Right ventricle myocardium inferior (tissue), 1 donor: ENCODE measurements at regions not wholly inside any gene's neighbourhood (a gene's known extent, or its start where the extent isn't known, plus 50 kb on each side); places are given as distances from the start of the nearest gene placed in this dataset.
"Not testable (repeated sequence)": the region's sequence is repeated elsewhere in the genome, so short reads cannot be mapped to it uniquely, and the experiment has no call there.

Experiments used
- ATAC-seq: fragments of 200-7000 bp; cut with Tn5 transposase; one replicate; pipeline ENCODE4 v1.9.1; 2020; ENCODE audit warnings: mild to moderate bottlenecking, moderate library complexity
- DNase-seq: peaks from one replicate; pipeline ENCODE4 v3.0.0; 2021; ENCODE audit errors: missing footprints
- intact Hi-C: fragments of 100-400 bp; cut with DNase I; formaldehyde crosslinking; loops from one replicate; pipeline ENCODE4 v1.11.0; 2022
- donor health status: DM: no; HTN: yes; CAD: no; lungs with severe emphysema.

DNA sequence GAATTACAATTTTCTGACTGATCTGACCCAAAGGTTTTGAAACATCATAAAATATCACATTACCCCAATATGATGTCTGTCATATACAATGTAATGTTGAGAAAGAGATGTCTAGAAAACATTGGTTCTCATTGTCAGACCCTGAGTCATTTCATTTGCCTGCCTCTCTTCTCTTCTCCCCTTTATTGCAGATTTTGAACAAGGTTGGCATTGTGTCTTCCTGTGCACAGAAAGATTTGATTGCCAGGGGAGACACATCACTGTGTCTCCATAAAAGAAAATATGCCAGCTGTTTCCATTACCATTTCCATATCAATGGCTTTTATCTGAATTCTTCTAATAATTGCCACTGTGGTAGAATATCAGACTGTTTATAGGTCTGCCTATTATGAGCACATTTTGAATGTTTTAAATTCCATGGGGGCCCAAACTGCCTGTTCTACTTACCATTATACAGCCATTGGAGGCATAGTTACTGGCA is 65.6 kb downstream of the IFI44 start:
- DNase-seq (no peak), ATAC-seq (no peak)
- intact Hi-C loops = no loop called here

DNA sequence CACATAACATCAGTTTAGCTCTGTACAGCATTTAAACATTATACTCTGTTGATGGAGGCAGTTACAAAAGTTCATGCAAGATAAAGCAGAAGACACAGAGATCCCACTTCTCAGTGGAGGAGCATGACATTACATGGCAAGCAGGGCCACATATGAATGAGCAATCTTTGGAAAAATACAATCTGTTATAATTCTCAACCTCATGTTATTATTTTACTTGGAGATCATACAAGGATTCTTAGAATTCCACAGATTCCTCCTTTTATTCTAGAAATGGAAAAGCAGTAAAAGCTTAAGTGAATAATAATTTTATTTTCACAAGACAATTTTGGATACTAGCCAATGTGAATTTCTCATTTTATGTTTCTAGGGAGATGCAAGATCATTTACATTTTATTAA is 66.6 kb downstream of the IFI44 start:
- DNase-seq (no peak), ATAC-seq (no peak)
- intact Hi-C loops = no loop called here

GRCh38 chr1:78718566-78718965 is 68.9 kb downstream of the IFI44 start:
- DNase-seq = no peak
- intact Hi-C loops = no loop called here
- ATAC-seq = no peak

DNA sequence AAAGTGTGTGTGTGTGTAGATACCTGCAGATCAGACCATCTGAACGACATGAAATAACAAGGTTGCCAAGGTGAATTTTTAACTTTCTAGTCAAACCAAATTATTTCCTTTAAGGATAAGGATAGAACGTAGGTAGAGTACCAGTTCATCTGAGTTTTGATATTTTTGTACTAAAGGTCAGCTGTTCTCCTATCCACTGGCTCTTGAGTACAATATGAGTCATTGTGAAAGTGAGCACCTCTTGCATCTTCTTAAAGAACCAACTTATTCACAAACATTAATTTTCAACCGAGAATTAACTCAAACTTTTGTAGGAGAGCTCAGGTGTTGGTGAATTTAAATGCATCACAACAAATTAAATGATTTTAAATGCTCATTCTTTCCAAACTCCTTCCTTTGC is 71.5 kb downstream of the IFI44 start:
- no peak for DNase-seq
- intact Hi-C loops = no loop called here
- no peak for ATAC-seq

- intact Hi-C loops = no loop called here
- no peak for ATAC-seq
- no peak for DNase-seq
These were observed 72.5 kb downstream of the IFI44 start for GRCh38 chr1:78722105-78722504.

- no peak for DNase-seq
- ATAC-seq = no peak
- intact Hi-C loops = no loop called here
These were observed 72.9 kb downstream of the IFI44 start for GRCh38 chr1:78722521-78722920.

GRCh38 chr1:78722947-78723346 is 73.3 kb downstream of the IFI44 start:
- ATAC-seq (no peak), DNase-seq (no peak)
- intact Hi-C loops = no loop called here

GRCh38 chr1:78726686-78727085 is 77.1 kb downstream of the IFI44 start:
- intact Hi-C loops = no loop called here
- DNase-seq = no peak
- ATAC-seq = no peak

GRCh38 chr1:78728359-78728758 is 78.7 kb downstream of the IFI44 start:
- DNase-seq (no peak), ATAC-seq (no peak)
- intact Hi-C loops = no loop called here

GRCh38 chr1:78730054-78730453 is 80.4 kb downstream of the IFI44 start:
- ATAC-seq = no peak
- no peak for DNase-seq
- intact Hi-C loops = no loop called here

GRCh38 chr1:78731674-78732073 is 82.0 kb downstream of the IFI44 start:
- intact Hi-C loops = no loop called here
- no peak for DNase-seq
- ATAC-seq = no peak

DNA sequence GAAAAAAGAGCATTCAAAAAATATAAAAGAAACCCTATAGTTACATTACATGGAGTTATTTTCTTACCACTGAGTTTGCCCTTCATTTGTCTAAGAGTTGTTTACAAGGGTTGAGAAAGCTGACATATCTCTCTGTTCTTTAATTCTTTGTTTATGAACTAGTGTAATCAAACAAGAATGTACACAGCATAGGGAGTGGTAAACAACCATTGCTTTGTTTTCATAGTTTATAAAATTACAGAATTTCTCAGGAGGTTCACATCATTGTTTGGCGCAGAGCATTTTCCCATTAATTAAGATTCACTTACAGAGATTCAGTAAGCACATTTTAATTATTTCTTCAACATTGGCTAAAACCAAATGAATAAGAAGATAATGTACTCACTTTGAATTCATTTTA is 87.6 kb downstream of the IFI44 start:
- DNase-seq (no peak), ATAC-seq (no peak)
- intact Hi-C loops = no loop called here

- DNase-seq (no peak), ATAC-seq (no peak)
- intact Hi-C loops = no loop called here
These were observed 94.0 kb downstream of the IFI44 start for GRCh38 chr1:78743626-78744025.

- intact Hi-C loops = no loop called here
- no peak for DNase-seq
- ATAC-seq = no peak
These were observed 95.5 kb downstream of the IFI44 start for GRCh38 chr1:78745111-78745510.

- DNase-seq, intact Hi-C loops: not testable (repeated sequence)
These were observed 104.0 kb downstream of the IFI44 start for GRCh38 chr1:78753679-78754078.

GRCh38 chr1:78755986-78756385 is 106.4 kb downstream of the IFI44 start:
- DNase-seq = no peak
- ATAC-seq = no peak
- intact Hi-C loops = no loop called here

More at GRCh38 chr1:78753679-78754078, 104.0 kb downstream of the IFI44 start:
- ATAC-seq = not testable (repeated sequence)

DNA sequence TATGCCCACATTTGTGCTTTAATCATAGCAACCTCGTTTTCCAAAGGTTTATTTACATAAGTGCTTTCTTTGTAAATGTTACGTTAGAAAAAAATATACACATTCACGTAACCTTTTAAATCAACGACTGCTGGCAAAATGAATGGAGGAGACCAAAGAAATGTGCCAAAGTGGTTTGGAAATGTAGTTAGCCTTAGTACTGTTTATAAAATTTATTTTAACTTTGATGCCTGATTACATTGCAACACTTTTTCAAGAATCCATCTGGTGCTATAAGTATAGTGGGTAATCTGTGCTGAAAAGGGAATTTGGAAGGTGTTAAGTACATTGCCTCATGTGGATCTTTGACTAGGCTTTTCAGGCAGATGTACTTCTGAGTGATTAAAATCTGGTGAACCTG is 108.9 kb downstream of the IFI44 start:
- no peak for DNase-seq

DNA sequence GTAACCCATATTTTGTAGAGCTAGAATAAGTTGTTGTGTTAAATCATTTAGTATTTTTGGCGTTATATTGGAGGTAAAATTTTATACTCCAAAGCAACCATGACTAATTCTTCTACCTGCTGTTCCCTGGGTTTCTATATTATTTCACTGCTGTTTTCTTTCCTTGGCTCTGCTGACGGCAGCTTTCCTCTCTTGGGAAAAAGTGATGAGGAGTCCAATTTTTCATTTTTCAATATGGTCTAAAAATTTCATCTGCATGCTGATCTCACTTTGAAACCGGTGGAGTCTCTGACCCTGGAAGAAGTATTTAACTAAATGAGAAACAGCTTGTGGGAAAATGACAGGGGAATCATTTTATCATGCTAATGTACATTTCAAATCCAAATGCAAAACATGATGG is 110.2 kb downstream of the IFI44 start:
- no peak for DNase-seq
- ATAC-seq = no peak
- intact Hi-C loops = no loop called here

More for the DNA sequence above, 108.9 kb downstream of the IFI44 start:
- no peak for ATAC-seq
- intact Hi-C loops = no loop called here

DNA sequence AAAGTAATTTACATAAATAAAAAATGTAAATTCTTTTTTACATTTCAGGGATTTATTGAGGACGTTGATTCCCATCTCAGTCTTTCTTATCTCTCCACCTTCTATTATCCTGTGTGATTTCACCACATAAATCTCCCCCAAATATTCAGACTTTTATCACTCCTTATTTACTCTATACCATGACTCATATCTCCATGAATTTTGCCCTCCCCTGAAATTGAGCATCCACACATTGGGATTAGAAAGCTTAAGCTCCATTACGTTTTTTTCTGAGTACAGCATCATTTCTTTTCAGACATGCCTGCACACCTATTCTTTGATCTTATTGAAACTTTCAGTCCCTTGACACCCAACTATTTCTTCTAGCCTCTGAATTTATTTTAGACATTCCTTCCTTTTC is 111.2 kb downstream of the IFI44 start:
- intact Hi-C loops = no loop called here
- ATAC-seq = no peak
- no peak for DNase-seq

- ATAC-seq (no peak), DNase-seq (no peak)
- intact Hi-C loops = no loop called here
These were observed 112.5 kb downstream of the IFI44 start for GRCh38 chr1:78762113-78762512.

- intact Hi-C loops = no loop called here
- ATAC-seq (no peak), DNase-seq (no peak)
These were observed 115.9 kb downstream of the IFI44 start for GRCh38 chr1:78765489-78765888.

DNA sequence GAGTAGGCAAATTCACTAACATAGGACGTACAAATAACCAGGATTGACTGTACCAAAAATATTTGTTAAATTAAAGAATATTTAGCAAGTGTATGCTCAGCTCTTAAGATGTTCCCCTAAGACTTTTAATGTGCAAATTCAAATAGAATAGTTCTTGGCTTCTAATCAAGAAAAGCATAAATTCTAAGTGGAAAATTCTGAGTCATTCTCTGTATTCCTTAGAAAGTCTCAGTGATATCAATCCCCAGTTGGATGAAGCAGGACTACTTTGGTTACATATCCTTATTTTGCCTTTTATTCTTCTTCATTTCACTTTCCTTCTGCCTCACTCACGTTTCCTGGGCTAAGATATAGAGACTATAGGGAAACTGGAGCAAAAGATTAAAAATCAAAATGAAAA is 130.2 kb downstream of the IFI44 start:
- intact Hi-C loops = no loop called here
- ATAC-seq = no peak

More for the DNA sequence above, 130.2 kb downstream of the IFI44 start:
- no peak for DNase-seq
